Suppressor macrophage treated with lipopolysaccharide for 1 hour (primary cell): ENCODE measurements at regions not wholly inside any gene's neighbourhood (a gene's known extent, or its start where the extent isn't known, plus 50 kb on each side); places are given as distances from the start of the nearest gene placed in this dataset.
"Not testable (repeated sequence)": the region's sequence is repeated elsewhere in the genome, so short reads cannot be mapped to it uniquely, and the experiment has no call there.

ENCODE experiments used
- DNase-seq, 3 donors: peaks; one replicate each; pipeline ENCODE4 v3.0.0-alpha.2; 2020 to 2022

DNA sequence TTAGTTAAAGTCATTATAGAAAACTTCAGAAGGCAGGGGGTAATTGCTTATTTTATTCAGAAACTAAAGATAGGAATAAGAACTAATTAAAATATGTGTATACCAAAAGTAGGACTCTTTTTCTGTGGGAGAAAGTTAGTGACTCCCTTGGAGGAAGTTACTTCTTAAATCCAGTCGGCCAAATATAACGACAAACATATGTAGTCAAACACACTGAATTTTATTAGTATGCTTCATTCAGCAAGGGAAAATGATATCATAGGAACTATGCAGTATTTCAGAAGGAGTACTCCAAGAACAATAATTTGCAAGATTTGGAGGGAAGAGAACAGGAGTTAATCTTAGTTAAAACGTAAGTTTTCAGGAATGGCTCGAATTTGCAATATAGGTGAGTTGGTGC lies 432.6 kb downstream of the CYLC2 start:
- no peak for DNase-seq

DNA sequence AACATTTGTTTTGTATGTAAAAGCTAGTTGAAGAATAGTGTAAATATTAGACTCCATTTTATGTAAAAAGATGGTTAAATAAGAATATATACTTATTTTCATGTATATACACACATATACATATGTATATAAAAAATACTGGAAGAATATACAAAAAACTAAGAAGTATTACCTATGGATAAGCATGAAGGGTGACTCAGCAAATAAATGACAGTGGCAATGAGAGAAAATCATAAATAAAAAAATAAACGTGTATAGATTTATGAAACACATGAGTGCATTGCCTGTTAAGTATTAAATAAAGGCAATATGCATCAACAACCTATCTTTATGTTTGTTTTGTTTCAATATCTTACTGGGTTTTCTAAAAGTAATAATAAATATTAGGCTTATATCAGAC lies 435.3 kb downstream of the CYLC2 start:
- no peak for DNase-seq

DNA sequence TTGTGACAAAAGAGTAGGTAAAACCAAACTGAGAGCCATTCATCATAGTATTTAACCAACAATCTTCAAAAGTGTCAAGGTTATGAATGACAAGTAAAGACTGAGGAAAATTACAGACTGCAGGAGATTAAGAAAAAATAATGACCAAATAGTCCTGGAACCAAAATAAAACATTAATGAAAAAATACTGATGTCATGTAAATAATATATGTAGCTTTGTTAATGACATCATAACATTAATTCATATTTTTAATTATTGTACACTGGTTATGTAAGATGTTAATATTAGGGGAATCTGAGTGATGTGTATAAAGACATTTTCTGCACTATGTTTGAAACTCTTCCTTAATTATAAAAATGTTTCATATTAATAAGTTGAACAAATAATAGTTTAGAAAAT lies 436.7 kb downstream of the CYLC2 start:
- no peak for DNase-seq

DNA sequence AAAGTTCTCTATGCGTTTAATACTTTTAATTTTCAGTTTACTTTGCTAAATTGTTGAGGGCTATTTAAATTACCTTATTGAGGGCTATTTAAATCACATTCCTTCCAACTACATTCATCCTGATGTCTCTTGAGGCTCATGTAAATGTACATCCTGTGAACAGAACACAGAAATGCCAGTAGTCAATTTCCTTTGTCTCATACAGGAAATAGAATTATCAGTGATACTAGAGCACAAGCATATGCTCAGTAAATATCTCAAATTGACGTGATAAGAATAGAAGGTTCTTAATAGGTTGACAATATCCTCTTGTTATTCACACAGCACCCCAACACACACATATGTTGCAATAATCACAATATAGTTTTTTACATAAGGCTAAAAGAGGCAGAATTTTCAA lies 449.0 kb downstream of the CYLC2 start:
- DNase-seq: no peak

DNA sequence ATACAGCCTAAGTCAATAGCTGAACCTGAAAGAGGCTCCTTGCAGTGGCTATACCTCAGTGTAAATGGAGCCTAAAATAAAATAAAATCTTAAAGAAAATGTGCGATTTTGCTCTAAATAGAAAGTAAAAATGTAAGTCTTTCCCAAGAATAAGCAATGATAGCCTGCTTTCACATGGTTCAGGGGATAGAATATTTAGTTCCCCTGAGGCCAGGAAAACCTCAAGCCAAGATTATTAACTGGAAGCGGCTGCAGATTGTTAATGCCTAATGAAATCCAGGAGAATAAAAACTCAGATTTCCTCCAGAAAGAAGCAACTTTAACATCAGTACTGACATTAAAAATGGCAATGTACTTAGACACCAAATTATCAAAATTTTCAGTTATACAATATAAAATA lies 463.7 kb downstream of the CYLC2 start:
- DNase-seq: no peak

DNA sequence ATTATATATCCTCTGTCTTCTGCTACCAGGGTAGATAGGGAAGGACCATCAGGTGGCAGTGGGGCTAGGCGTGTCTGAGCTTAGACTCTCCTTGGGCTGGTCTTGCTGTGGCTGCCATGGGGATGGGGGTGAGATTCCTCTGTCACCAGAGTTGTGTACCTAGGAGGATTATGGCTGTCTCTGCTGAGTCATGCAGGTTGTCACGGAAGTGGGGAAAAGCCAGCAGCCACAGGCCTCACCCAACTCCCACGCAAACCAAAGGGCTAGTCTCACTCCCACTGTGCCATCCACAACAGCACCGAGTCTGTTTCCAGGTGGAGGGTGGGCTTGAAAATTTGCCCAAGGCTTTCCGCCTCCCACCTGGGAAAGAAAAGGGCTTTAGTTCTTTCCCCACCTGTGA lies 476.1 kb downstream of the CYLC2 start:
- no peak for DNase-seq

DNA sequence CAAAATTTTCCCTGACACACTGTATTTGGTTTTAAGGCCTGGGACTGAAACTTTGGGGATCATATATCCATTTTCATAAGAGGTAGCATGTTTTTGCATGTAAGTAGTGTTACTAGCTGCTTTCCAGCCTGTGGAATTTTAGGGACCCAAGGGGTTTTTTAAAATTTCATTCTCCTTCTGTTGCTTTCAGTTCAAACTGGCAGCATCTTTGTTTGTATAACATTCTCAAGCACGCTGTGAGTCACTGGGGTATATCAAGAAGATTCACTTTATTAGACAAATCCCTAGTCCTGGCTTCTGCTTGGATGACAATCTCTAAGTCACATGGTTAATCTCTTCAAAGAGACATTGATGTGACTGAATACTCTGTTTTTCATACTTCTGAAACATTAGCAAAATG lies 479.0 kb downstream of the CYLC2 start:
- no peak for DNase-seq

DNA sequence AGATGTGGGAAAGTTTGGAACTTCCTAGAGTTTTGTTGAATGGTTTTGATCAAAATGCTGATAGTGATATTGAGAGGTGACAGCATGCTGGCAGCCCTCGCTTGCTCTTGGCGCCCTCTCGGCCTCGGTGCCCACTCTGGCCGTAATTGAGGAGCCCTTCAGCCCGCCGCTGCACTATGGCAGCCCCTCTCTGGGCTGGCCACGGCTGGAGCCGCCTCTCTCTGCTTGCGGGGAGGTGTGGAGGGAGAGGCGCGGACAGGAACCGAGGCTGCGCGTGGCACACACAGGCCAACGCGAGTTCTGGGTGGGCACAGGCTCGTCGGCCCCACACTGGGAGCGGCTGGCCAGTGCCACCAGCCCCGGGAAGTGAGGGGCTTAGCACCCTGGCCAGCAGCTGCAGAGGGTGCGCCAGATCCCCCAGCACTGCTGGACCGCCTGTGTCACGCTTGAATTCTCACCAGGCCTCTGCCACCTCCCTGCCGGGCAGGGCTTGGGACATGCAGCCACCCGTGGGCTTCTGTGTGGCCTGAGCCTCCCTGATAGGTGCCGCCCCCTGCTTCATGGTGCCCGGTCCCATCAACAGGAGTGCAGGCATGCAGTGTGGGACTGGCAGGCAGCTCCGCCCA lies 488.5 kb downstream of the CYLC2 start:
- no peak for DNase-seq

DNA sequence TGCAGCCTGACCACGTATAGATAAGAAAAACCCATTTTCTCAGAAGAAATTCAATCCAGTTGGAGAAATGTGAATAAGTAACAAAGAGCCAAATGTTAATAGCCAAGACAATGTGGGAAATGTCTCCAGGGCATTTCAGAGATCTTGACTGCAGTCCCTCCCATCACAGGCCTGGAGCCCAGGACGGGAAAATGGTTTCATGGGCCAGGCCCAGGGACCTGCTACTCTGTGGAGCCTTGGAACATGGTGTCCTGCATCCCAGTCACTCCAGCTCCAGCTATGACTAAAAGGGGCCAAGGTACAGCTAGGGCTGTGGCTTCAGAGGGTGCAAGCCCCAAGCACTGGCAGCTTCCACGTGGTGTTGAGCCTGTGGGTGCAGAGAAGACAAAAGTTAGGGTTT lies 490.0 kb downstream of the CYLC2 start:
- DNase-seq: no peak

DNA sequence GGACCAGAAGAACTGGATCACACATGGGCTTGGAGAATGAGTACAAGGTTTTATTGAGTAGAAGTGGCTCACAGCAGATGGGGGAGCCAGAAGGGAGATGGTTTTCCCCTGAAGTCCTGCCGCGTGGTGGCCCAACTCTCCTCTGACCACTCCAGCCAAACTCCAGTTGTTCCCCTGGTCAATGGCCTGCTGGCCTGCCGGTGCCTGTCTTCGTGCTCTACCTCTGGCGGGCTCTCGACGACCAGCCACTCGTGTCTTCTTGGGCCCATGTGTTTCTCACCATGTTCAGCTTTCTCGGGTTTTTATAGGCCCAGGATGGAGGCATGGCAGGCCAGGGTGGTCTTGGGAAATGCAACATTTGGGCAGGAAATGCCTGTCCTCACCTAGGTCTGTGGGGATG lies 519.6 kb downstream of the CYLC2 start:
- no peak for DNase-seq

DNA sequence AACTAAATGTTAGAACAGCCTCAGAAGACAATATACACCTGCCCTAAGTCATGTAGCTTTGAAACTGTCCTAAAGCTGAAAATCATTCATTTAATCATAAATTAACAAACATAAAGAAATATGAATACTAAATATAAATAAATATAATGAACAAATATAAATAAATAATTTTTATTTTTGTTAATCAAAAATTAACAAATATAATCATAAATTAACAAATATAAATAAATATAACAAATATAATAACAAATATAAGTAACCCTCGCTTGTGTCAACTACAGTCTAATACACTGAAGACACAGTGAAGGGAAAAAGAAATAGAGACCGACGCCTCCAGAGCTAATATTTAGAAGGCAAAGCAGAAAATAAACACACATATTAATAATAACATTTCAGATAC lies 527.3 kb downstream of the CYLC2 start:
- no peak for DNase-seq

DNA sequence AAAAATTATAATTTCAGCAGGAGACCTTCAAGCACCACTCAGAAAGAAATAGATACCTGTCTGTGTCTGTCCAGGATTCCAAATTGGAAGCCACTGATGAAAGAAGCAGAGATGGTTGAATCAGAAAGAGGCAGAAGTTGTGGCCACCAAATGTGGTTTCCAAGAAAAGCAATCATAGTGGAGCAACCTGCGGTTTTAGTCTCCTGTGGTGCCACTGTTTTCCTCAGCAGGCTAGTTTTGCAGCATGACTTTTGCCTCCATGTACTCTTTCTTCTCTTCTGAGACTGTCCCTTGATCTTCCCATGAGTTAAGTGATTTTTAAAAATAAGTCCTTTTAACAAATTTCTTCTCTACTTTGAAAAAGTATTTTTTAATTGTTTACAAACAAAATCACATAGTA lies 535.8 kb downstream of the CYLC2 start:
- no peak for DNase-seq

DNA sequence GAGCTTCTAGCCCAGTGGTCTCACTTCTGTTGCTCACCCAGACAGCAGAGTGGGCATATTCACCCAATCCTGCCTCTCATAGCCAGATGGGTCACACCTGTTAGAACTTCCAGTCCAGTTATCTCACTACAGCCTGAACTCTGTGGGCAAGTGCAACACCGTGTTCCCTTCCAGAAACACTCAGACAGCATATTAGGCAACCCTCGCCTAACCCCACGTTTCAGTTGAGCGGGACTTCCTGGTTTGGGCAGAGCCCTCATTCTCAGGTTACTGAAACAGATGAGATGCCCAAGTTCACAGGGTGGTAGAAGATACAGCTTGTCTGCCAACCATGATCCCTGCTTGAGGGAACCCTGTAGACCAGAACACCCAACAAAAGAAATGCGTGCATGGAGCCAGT lies 538.2 kb downstream of the CYLC2 start:
- no peak for DNase-seq

DNA sequence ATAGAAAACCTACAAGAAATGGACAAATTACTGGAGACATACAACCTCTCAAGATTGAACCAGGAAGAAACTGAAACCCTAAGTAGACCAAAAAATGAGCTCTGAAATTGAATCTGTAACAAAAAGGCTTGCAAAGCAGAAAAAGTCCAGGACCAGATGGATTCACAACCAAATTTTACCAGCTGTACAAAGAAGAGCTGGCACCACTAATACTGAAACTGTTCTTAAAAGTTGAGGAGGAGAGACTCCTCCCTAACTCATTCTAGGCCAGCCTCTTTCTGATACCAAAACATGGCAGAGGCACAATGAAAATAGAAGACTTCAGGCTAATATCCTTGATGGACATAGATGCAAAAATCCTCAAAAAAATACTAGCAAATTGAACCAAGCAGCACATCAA lies 542.3 kb downstream of the CYLC2 start:
- DNase-seq: no peak

DNA sequence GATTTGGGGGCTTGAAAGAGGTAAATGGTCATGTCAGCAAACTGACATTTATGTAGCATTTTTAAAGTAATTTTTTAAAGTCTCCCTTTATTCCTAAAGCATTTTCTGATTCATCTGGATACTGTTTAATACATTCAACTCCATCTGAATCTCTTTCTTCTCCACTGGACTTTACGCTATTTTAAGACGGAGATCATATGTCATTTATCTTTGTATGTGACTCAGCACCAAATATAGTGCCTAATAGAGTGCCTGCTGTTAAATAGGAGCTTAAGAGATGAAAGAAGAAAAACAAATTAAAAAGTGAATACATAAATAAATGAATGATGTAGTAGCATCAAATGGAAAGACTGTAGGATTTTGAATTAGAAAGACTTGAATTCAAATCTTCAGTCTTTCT lies 548.8 kb upstream of the SMC2 start:
- no peak for DNase-seq

DNA sequence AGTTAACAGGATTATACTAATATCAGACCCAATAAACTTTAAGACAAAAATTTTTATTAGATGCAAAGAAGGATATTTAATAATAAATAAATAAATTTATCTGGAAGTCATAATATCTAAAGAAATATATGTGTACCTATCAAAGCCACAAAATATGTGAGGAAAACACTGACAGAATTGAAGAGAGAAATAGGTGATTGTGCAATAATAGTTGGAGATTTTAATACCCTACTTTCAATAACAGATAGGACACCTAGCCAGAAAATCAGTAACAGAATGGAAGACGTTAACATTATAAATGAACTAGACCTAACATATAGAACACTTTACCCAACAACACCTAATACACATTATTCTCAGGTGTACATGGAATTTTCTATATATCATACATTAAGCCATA lies 541.4 kb upstream of the SMC2 start:
- no peak for DNase-seq

DNA sequence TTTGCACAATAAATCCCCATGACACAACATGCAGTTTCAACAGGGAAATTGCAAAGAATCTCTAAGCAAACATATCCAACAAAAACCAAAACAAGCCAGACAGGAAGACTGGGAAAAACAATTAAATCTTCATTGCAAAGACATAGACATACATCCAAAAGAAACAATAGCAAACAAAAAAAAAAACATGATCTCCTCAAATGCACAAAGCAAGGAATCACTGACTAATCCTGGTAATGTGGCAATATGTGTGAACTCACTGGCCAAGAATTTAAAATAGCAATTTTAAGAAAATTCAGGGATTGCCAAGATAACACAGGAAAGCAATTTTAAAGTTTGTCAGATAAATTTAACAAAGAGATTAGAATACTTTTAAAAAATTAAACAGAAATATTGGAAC lies 520.1 kb upstream of the SMC2 start:
- DNase-seq: no peak

DNA sequence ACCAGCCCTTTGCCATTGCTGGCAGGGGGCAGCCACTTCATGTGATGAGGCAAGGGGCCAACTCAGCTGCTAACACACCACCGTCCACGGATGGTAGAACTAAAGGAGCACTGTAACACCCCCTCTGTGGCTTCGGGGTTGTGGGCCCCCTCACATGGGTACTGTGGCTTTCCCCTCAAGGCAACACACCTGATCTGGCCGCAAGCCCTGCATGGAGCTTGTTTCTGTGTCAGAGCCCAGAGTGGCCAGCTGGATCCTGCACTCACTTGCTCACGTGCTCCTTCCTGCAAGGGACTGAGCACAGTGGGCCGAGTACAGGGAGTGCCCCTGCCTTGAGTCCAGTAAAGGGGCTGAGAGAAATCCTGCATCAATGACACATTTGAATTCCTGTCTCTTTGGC lies 507.4 kb upstream of the SMC2 start:
- no peak for DNase-seq

DNA sequence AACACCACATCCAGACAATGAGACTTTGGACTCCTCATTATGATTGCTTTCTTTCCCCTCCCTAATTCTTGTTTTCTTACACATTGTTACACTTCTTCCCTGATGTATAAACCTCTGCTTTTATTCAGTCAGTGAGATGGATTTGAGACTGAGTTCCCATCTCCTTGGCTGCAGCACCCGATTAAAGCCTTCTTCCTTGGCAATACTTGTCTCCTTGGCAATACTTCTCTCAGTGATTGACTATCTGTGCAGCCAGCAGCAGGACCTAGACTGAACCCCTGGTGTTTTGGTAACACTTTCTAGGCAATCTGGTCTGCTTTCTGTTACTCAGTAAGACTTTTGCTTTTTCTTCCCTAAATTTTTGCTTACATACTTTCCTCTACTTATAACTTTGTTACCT lies 492.8 kb upstream of the SMC2 start:
- no peak for DNase-seq

DNA sequence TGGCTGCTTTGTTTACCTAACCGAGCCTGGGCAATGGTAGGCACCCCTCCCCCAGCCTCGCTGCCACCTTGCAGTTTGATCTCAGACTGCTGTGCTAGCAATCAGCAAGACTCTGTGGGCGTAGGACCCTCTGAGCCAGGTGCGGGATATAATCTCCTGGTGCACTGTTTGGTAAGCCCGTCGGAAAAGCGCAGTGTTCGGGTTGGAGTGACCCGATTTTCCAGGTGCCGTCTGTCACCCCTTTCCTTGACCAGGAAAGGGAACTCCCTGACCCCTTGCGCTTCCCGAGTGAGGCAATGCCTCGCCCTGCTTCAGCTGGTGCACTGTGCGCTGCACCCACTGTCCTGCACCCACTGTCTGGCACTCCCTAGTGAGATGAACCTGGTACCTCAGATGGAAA lies 482.2 kb upstream of the SMC2 start:
- not testable (repeated sequence) for DNase-seq

DNA sequence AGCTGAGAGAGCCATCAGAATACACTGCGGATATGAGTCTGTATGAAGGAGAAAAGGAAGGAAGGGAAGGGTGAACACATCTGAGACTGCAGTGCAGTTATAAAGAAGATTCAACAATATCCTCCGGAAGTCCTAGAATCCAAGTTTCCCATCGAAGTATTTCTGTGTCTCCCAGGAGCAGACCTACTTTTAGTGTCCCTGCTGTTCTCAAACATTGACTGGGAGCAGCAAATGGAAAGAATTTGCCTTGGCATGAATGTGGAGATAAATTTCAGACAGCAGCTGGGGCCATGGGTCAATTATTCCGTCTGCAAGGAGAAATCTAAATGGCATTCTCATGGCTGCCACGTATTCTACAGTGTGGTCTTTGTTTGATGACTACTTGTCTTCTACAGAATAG lies 478.1 kb upstream of the SMC2 start:
- no peak for DNase-seq

DNA sequence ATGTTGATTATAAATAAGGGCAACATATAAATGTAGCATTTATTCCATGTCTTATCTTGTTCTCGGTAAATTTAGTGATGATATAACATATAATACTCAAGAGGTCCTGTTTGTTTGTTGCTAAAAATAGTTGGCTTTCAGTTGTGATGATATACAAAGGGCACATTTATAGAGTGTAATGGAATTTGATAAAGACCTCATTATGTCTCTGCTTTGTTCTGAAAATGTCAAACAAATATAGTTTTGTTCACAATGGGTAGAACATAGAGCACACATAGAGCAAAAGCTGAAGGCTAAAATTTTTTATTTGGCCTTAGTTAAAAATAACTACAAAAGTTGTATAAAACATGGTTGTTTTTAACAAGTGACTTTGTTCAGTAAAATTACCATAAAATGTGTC lies 477.1 kb upstream of the SMC2 start:
- no peak for DNase-seq

DNA sequence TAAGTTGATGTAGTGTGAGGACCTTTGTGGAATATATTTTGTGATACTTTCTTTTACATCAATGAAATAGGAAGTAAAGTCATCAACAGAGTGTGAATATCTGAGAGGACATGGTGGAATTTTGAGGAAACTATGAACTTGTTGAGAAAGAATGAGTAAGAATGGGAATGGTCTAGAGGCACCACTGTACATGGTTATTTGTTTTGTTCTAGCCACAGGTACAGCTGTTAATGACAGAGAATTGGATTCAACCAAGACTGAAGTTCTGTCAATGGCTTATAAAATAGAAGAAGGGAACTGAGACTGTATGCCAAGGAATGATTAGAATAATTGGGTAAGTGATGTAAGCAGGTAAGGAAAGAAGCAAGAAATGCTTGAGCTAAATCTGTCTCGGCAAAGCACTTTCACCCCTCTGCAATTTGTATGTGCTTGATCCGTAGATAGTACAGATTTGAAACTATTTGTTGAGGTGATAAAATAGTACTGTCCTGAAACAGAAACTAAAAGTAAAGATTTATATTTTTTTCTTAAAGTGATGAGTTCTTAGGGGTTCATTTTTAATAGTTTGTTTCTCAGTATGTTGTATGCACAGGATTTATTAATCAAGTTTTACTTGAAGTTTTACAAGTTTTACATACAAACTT lies 468.8 kb upstream of the SMC2 start:
- DNase-seq: no peak

DNA sequence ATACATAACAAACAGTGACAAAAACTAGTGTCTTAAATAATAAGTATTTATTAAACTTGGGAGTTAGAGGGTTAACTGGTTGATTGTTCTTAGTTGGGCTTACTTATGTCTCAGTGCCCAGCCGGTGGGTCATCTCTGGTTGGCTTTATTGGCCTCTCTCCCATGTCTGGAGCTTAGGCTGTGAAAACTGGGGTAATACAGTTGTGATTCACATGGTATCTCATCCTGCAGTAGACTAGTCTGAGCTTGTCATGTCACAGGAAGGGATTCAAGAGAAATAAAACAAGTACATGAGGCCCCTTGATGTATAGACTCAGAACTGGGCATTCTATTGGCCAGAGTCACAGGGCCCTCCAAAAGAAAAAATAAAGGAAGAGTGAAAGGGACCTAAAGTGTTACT lies 466.4 kb upstream of the SMC2 start:
- no peak for DNase-seq

DNA sequence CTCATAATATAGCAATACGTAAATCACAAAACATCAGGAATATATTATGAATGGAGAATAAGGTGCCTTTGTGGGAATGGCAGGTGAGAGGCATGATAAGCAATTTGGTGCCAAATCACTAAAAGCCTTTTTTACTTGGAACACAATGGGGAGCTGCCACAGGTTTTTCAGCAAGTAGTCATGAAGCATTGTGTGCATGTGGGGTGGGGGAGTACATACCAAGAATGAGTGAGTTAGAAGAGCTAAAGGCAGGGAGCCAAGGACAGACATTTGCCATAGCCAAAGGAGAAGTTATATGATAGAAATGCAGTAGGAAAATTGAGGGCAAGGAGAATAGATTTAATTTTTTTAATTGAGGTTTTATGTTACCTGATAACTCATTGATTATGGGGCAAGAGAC lies 445.0 kb upstream of the SMC2 start:
- DNase-seq: no peak

DNA sequence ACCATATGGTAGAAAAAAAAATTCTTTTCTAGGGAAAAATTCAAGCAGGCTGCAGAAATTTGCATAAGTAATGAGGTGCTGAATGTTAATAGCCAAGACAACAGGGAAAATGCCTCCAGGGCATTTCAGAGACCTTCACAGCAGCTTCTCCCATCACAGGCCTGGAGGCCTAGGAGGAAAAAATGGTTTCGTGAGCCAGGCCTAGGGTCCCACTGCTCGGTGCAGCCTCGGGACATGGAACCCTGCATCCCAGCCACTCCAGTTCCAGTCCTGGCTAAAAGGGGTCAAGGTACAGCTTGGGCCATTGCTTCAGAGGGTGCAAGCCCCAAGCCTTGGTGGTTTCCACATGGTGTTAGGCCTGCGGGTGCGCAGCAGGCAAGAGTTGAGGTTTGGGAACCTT lies 436.0 kb upstream of the SMC2 start:
- no peak for DNase-seq
